Stimulated activated CD8-positive, alpha-beta memory T cell treated with anti-CD3 and anti-CD28 coated beads, Interleukin-15, amount 100 ng/mL, for 1 hour (primary cell): ENCODE measurements at regions not wholly inside any gene's neighbourhood (a gene's known extent, or its start where the extent isn't known, plus 50 kb on each side); places are given as distances from the start of the nearest gene placed in this dataset.

ENCODE experiments used
- DNase-seq: peaks from one replicate; pipeline ENCODE4 v3.0.0-alpha.2; 2020; ENCODE audit warnings: low read depth

GRCh38 chr3:17983106-17983505 lies 240.7 kb upstream of the TBC1D5 start:
- DNase-seq = no peak

DNA sequence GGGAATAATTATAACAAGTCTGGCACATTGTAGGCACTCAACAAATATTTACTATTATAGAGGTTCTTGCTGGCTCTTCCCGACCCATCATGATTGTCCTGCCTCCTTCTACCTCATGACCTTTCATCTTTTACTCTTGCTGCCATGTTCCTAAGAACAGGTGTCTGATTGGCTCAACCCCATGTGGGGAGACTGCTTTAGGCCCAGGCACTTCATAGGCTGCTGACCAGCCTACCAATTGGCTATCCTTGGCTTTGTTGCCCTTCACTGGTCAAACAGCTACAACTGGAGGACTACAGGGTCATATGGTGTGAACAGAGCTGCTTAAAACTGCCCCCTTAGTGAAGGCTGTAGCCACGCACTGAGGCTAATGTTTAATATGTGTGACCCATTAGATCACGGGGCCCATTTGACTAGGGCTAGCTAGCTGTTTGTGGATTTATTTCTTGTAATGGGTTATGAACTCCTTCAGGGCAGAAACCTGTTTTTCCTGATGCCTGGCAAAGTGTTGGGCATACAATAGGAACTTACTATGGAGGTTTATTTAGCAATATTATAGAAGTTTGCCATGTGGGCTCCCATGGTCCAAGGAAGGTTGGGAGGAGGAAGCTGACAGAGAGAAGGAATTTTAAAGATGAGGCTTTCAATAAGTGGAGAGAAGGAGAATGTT lies 239.9 kb upstream of the TBC1D5 start:
- DNase-seq = no peak

DNA sequence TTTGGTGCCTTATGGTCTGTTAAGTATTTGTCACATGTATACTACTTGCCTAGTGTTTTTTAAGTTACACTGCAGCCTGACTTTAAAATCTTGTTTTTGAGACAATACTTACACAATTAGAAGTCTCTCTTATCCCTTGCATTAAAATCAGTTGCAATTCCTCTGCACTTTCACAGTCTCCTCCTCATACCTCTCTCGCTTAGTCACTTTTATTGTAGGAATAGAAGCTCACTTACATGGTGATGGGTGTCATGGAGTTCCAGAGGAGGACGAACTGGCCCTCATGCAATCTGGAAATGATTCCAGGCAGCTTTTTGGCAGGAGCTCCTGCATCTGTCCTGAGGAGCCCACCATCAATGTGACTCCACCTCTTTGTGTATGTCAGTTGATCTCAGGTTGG lies 238.4 kb upstream of the TBC1D5 start:
- no peak for DNase-seq

DNA sequence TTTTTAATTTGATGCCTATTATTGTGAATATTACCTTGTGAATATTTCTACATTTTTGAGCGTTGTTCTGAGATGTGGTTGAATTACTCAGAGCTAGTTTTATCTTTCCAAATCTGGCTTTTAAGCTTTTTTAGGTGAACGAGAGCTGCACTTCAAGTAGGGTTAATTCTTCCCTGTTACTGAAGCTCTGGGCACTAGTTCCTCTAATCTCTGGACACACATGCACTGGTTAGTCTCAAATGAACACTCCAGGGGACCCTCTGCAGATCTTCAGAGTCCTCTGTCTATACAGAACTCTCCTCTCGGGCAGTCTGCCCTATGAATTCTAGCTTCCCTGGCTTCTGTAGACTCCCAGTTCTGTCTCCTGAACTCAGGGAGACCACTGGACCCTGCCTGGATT lies 237.5 kb upstream of the TBC1D5 start:
- DNase-seq = no peak

DNA sequence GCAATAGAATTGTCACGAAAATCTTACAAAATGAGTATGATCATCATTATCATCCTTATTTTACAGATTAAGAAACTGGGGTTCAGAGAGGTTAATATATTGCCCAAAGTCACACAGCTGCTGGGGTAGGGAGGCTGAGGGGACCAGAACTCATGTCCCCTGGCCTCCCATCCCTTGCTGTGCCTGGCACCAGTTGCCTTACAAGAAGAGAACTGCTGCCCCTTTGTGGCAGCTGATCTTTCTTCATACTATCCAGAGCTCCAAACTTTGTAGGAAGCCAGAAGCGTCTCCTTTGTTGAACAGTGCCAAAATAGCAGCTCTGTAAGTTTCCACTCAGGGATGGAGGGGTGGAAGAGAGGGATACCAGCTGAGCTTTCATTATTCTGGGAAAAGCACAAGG lies 236.8 kb upstream of the TBC1D5 start:
- no peak for DNase-seq

DNA sequence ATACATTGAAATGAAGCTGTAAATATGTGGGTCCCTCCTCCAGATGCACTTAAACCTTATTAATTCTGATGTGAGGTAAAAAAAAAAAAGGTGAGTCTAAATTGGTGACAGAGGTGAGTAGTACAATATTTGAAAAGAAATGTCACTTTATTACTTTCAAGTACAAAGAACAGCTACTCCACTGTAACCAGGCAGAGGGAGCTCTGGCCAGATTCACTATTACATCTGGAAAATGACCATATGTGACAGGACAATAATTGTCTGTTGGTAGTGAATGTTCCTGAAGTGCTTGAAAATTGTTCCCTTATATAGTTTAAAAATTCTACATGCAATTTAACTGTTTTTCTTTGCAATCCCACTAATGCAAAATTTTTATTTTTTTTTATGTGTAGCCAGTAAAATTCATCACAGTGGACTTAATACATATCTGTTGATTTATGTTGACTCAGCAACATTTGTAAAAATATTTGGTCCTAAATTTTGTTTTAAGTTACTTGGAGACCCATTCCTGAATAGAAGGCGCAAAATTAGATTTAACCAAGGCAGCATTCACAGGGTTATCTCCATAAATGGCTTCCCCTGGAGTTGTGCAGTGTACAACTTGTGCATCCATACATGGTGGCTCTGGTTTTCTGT lies 231.9 kb upstream of the TBC1D5 start:
- DNase-seq = no peak

GRCh38 chr3:17972959-17973906 lies 230.8 kb upstream of the TBC1D5 start:
- DNase-seq = no peak

GRCh38 chr3:17972476-17972875 lies 230.0 kb upstream of the TBC1D5 start:
- DNase-seq = no peak

GRCh38 chr3:17972030-17972429 lies 229.6 kb upstream of the TBC1D5 start:
- DNase-seq = no peak

- no peak for DNase-seq
These were observed 227.6 kb upstream of the TBC1D5 start for GRCh38 chr3:17969985-17970568.

GRCh38 chr3:17969244-17969643 lies 226.8 kb upstream of the TBC1D5 start:
- DNase-seq = no peak

DNA sequence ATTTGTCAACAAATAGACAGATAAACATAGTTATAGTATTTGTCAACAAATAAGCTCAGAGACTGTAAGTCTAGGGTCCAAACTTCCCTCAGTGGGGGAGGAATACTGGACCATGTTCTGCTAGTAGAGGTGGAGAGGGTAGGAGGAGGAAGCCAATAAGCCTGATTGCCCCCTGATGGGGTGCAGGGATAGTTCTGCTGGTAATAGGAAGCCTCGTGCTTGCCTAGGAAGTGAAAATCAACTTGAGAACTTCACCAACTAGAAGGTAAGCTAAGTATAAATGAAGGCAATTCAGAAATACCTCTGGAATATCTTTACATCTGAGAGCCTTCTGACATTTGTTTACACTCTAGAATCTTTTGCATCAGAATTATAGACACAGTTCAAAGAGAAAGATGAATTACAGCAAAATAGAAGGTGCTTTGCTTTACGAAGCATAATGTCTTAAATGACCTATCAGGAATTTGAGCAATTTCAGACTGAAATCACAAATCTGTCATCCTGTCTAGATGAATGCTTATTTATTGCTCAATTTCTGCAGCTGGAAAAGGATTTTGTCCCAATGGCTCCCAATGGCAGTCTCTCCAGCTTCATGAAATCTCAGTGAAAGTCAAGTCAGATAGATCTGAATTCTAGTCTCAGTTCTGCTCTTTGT lies 225.6 kb upstream of the TBC1D5 start:
- DNase-seq = no peak

DNA sequence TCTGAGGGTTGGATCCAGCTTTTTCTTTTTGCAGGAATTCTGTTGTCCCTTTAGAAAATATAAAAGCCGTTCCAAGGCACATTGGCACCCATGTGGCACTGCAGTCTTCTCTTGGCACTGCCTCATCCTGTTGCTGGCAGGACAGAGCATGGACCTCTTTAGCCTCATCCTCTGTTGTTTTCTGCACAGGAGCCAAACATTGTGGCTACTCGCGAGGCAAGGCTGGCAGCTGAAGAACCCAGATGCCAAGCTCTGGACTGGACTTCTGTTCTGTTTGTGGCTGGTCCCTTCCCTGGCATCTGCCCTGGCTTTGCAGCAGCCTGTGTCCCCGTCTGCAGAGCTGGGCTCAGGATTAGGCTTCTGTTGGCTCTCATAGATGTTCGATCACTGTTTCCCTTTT lies 224.7 kb upstream of the TBC1D5 start:
- DNase-seq = no peak

DNA sequence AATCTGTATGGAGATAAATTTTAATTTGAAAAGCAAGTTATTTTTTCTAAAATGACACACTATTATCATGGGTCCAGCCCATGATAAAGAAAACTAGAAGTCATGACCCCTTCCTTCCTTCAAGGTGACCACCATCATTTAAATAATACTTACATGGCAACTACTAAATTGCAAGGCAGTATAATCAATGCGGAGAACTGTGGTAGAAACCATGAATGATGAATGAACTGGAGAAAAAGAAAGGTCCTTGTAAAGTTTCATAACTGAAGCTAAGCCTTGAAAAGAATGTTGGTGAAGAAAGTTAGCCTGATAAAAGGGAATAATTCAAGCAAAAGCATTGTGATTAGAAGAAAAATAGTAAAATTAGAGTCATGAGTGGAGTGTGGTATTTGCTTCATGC lies 222.9 kb upstream of the TBC1D5 start:
- DNase-seq = no peak

DNA sequence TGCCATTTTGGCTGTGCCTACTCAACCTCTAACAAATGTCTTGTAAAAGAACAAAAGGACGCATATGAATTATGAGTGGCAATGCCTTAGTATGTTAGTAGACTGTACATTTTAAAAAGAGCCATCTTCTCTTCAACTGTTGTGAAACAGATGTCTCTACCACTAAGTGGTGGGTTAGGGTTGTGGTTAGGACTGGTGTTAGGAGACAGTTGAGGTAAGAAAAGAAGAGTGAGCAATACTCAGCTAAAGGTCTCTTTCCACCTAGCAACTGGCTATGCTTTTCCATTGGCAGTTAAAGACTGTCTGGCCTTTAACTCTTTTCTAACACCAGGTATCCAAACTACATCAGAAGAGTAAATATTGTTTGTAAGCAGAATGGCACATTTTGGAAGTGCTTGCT lies 221.7 kb upstream of the TBC1D5 start:
- no peak for DNase-seq

DNA sequence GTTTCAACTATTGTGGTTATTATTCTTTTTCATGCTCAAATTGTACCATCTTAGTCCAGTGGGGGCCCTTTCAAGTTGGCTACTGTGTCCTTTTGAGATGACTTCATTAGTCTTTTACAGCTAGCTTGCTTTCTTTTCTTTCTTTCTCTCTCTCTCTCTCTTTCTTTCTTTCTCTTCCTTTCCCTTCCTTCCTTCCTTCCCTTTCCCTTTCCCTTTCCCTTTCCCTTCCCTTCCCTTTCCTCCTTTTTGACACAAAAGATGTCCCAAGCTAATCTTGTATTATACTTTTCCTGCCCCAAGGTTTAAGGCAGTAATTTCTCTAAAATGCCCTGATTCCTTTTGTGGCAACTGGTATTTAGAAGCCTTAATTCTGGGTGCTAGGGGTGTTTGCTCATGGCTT lies 213.0 kb upstream of the TBC1D5 start:
- no peak for DNase-seq

- no peak for DNase-seq
These were observed 212.4 kb upstream of the TBC1D5 start for GRCh38 chr3:17954801-17955200.

DNA sequence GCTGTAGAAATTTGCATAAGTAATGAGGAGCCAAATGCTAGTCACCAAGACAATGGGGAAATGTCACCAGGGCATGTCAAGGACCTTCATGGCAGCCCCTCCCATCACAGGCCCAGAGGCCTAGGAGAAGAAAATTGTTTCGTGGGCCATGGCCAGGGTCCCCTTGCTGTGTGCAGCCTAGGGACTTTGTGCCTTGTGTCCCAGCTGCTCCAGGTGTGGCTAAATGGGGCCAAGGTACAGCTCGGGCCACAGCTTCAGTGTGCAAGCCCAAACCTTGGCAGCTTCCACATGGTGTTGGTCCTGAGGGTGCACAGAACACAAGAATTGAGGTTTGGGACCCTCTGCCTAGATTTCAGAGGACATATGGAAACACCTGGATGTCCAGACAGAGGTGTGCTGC lies 208.8 kb upstream of the TBC1D5 start:
- DNase-seq = no peak

DNA sequence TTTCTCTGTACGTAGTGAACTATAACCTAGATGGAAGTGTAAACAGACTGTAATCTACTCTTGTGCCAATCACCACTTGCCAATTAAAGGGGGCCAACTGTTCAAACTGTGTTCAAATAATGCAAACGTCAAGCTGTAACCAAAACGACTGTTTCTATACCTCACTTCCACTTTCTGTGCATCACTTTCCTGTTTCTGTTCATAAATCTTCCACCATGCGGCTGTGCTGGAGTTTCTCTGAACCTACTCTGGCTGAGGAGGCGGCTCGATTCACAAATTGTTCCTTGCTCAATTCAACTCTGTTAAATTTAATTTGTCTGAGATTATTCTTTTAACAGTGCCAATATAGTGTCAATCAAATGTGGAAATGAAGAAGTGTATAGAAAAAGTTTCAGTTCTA lies 206.7 kb upstream of the TBC1D5 start:
- DNase-seq = no peak

DNA sequence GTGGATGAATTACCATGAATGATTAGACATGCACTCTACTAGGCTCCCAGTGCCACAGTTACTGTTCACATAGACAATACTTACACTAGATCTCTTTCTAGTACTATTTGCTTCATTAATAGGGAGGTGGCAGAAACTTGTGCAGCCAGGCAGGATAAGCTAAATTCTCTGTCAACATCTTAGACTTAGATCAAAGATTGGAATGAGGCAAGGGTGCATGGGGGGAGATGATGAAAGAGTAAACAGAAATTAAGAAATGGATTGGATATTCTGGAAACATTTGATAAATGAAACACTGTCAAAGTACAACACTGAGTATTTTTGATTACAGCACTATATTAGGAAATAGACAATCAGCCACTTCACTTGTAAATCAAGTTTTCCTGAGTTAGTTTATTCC lies 205.4 kb upstream of the TBC1D5 start:
- no peak for DNase-seq

DNA sequence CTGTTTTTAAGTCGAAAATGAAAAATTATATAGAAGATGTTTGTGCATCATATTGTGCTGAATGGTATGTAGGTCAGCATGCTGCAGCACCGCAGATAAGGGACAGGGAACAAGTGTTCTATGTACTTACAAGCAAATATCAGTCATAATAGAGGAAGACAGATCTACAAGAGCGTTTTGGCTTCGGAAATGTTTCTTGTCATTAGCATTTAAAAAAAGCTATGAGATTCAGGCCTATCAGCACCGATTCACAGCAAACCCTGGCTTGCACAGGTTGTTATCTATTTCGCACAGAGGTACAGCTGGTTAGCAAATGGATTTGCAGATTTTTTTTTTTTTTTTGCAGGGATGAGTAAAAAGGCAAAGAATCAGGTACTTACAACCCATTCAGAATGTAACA lies 204.2 kb upstream of the TBC1D5 start:
- DNase-seq = no peak

- no peak for DNase-seq
These were observed 203.5 kb upstream of the TBC1D5 start for GRCh38 chr3:17945799-17946399.
